ENCODE measurements at regions not wholly inside any gene's neighbourhood (a gene's known extent, or its start where the extent isn't known, plus 50 kb on each side); places are given as distances from the start of the nearest gene placed in this dataset.

GRCh38 chr22:49108636-49109315 lies 718.9 kb downstream of the BRD1 start:
- DNase-seq, result no peak

GRCh38 chr22:49107961-49108530 lies 719.6 kb downstream of the BRD1 start:
- DNase-seq, result no peak

GRCh38 chr22:49107561-49107960 lies 720.1 kb downstream of the BRD1 start:
- DNase-seq, result no peak

GRCh38 chr22:49106842-49107152 lies 720.9 kb downstream of the BRD1 start:
- DNase-seq, result no peak

GRCh38 chr22:49106096-49106841 lies 721.4 kb downstream of the BRD1 start:
- DNase-seq, result no peak

- no peak for DNase-seq
Measured at GRCh38 chr22:49104434-49104833, 723.2 kb downstream of the BRD1 start.

- no peak for DNase-seq
Measured at GRCh38 chr22:49103314-49104059, 724.2 kb downstream of the BRD1 start.

- DNase-seq, result no peak
Measured at GRCh38 chr22:49102367-49102766, 725.3 kb downstream of the BRD1 start.

- no peak for DNase-seq
Measured at GRCh38 chr22:49101873-49102272, 725.8 kb downstream of the BRD1 start.

GRCh38 chr22:49101225-49101624 lies 726.4 kb downstream of the BRD1 start:
- no peak for DNase-seq

- DNase-seq, result no peak
Measured at GRCh38 chr22:49100773-49101172, 726.9 kb downstream of the BRD1 start.

GRCh38 chr22:49100316-49100715 lies 727.4 kb downstream of the BRD1 start:
- DNase-seq, result no peak

- no peak for DNase-seq
Measured at GRCh38 chr22:49099496-49100124, 728.1 kb downstream of the BRD1 start.

GRCh38 chr22:49099089-49099488 lies 728.6 kb downstream of the BRD1 start:
- no peak for DNase-seq

- DNase-seq, result no peak
Measured at GRCh38 chr22:49097966-49098365, 729.7 kb downstream of the BRD1 start.

GRCh38 chr22:49097171-49097925 lies 730.3 kb downstream of the BRD1 start:
- DNase-seq, result no peak

- DNase-seq, result no peak
Measured at GRCh38 chr22:49096476-49096875, 731.2 kb downstream of the BRD1 start.

- DNase-seq, result no peak
Measured at GRCh38 chr22:49095366-49095765, 732.3 kb downstream of the BRD1 start.

- no peak for DNase-seq
Measured at GRCh38 chr22:49094858-49095257, 732.8 kb downstream of the BRD1 start.

- no peak for DNase-seq
Measured at GRCh38 chr22:49094151-49094550, 733.5 kb downstream of the BRD1 start.

- DNase-seq, result no peak
Measured at GRCh38 chr22:49093192-49093880, 734.3 kb downstream of the BRD1 start.

GRCh38 chr22:49092716-49093115 lies 735.0 kb downstream of the BRD1 start:
- no peak for DNase-seq
